Liver (tissue), 8 donors: ENCODE measurements at regions not wholly inside any gene's neighbourhood (a gene's known extent, or its start where the extent isn't known, plus 50 kb on each side); places are given as distances from the start of the nearest gene placed in this dataset.

Experiments used
- DNase-seq: peaks from one replicate; pipeline ENCODE4 v3.0.0-alpha.2; 2017; ENCODE audit warnings: low spot score
- H3K27ac ChIP-seq, 2 donors: one replicate each; pipeline ENCODE4 v1.7.0; 2013; ENCODE audit warnings: inconsistent platforms in 2 of 2, low read length in 2 of 2, control low read depth in 1 of 2, low read depth in 1 of 2, mild to moderate bottlenecking in 1 of 2
- H3K27me3 ChIP-seq, 4 donors: one replicate each; pipeline versions ENCODE4 v1.6.1 to v1.7.0; 2013; ENCODE audit warnings: low read length in 3 of 4, inconsistent platforms in 1 of 4, mild to moderate bottlenecking in 1 of 4, moderate library complexity in 1 of 4; ENCODE audit not compliant: control insufficient read depth in 4 of 4, insufficient read depth in 4 of 4
- H3K36me3 ChIP-seq, 4 donors: one replicate each; pipeline versions ENCODE4 v1.6.1 to v1.7.0; 2013; ENCODE audit warnings: low read length in 3 of 4, mild to moderate bottlenecking in 3 of 4, low read depth in 1 of 4, moderate library complexity in 1 of 4; ENCODE audit not compliant: control insufficient read depth in 4 of 4, insufficient read depth in 3 of 4
- H3K4me1 ChIP-seq, 4 donors: one replicate each; pipeline versions ENCODE4 v1.6.1 to v1.7.0; 2013; ENCODE audit warnings: low read length in 3 of 4, mild to moderate bottlenecking in 3 of 4, moderate library complexity in 1 of 4; ENCODE audit not compliant: control insufficient read depth in 4 of 4, insufficient read depth in 4 of 4
- H3K4me3 ChIP-seq, 3 donors: one replicate each; pipeline versions ENCODE4 v1.6.1 to v1.7.0; 2013; ENCODE audit warnings: low read length in 3 of 3, control low read depth in 1 of 3, low read depth in 1 of 3, mild to moderate bottlenecking in 1 of 3
- H3K9ac ChIP-seq, 2 donors: one replicate each; pipeline ENCODE4 v1.7.0; 2013; ENCODE audit warnings: low read length in 2 of 2, mild to moderate bottlenecking in 2 of 2, moderate library complexity in 2 of 2, control low read depth in 1 of 2, low read depth in 1 of 2
- H3K9me3 ChIP-seq, 4 donors: one replicate each; pipeline versions ENCODE4 v1.6.1 to v1.7.0; 2013; ENCODE audit warnings: low read length in 3 of 4; ENCODE audit not compliant: control insufficient read depth in 4 of 4
- ATF3 ChIP-seq: IDR thresholded peaks from 2 replicates; pipeline ENCODE4 v1.6.1; 2016; ENCODE audit warnings: antibody characterized with exemption
- CTCF ChIP-seq: fragments of 150-350 bp; IDR thresholded peaks from 2 replicates; pipeline ENCODE4 v1.5.1; 2017; ENCODE audit warnings: improper control_type of control experiment, low read depth, low read length; ENCODE audit not compliant: missing input control
- EGR1 ChIP-seq, 2 donors: IDR thresholded peaks; 2 replicates each; pipeline ENCODE4 v1.6.1; 2016 to 2018; ENCODE audit warnings: antibody characterized with exemption in 2 of 2, low read depth in 2 of 2
- FOXA1 ChIP-seq: IDR thresholded peaks from 2 replicates; pipeline ENCODE4 v1.6.1; 2016; ENCODE audit warnings: antibody characterized with exemption
- FOXA2 ChIP-seq: IDR thresholded peaks from 2 replicates; pipeline ENCODE4 v1.6.1; 2016; ENCODE audit warnings: antibody characterized with exemption
- GABPA ChIP-seq, 2 donors: IDR thresholded peaks in 1 of 2; conservative IDR thresholded peaks in 1 of 2; 2 replicates each; pipeline ENCODE4 v1.6.1; 2016; ENCODE audit warnings: antibody characterized with exemption in 2 of 2, mild to moderate bottlenecking in 1 of 2, moderate library complexity in 1 of 2
- HNF4A ChIP-seq, 2 donors: conservative IDR thresholded peaks; 2 replicates each; pipeline ENCODE4 v1.6.1; 2016; ENCODE audit warnings: antibody characterized with exemption in 2 of 2, mild to moderate bottlenecking in 2 of 2
- HNF4G ChIP-seq: IDR thresholded peaks from 2 replicates; pipeline ENCODE4 v1.6.1; 2016; ENCODE audit warnings: antibody characterized with exemption
- JUND ChIP-seq, 2 donors: IDR thresholded peaks; 2 replicates each; pipeline ENCODE4 v1.6.1; 2016; ENCODE audit warnings: antibody characterized with exemption in 2 of 2
- MAX ChIP-seq: IDR thresholded peaks from 2 replicates; pipeline ENCODE4 v1.6.1; 2016; ENCODE audit warnings: antibody characterized with exemption
- NR2F2 ChIP-seq: IDR thresholded peaks from 2 replicates; pipeline ENCODE4 v1.6.1; 2016; ENCODE audit warnings: antibody characterized with exemption
- RAD21 ChIP-seq, 2 donors: IDR thresholded peaks; 2 replicates each; pipeline ENCODE4 v1.6.1; 2016; ENCODE audit warnings: antibody characterized with exemption in 2 of 2, mild to moderate bottlenecking in 2 of 2
- REST ChIP-seq: IDR thresholded peaks from 2 replicates; pipeline ENCODE4 v1.6.1; 2016; ENCODE audit warnings: antibody characterized with exemption, mild to moderate bottlenecking
- RXRA ChIP-seq, 2 donors: IDR thresholded peaks; 2 replicates each; pipeline ENCODE4 v1.6.1; 2017 to 2018; ENCODE audit warnings: antibody characterized with exemption in 2 of 2, mild to moderate bottlenecking in 1 of 2
- SP1 ChIP-seq: IDR thresholded peaks from 2 replicates; pipeline ENCODE4 v1.6.1; 2018; ENCODE audit warnings: antibody characterized with exemption, mild to moderate bottlenecking
- TAF1 ChIP-seq: conservative IDR thresholded peaks from 2 replicates; pipeline ENCODE4 v1.6.1; 2016; ENCODE audit warnings: antibody characterized with exemption, mild to moderate bottlenecking
- YY1 ChIP-seq: IDR thresholded peaks from 2 replicates; pipeline ENCODE4 v1.6.1; 2016; ENCODE audit warnings: antibody characterized with exemption, mild to moderate bottlenecking
- ZBTB33 ChIP-seq: IDR thresholded peaks from 2 replicates; pipeline ENCODE4 v1.6.1; 2016; ENCODE audit warnings: antibody characterized with exemption
- WGBS: extraction: QIAGEN DNeasy Blood & Tissue Kit; methylation state at CpG from one replicate; pipeline ENCODE4 v1.1.7; 2013; 5-methylcytosine and 5-hydroxymethylcytosine counted together
- donor health status: healthy.
- donor health status: healthy.
- donor health status: healthy.
- donor health status: healthy.
- donor health status: healthy.

- no peak for DNase-seq
- Histone ChIP-seq H3K9me3 (peaks cover 0 to 1% (median 0%) of the 10 kb centered on the region in 4 donors), H3K4me1 (no peaks in the 10 kb centered on the region), H3K27ac (no peak overlapping the region), H3K27me3 (no peaks in the 10 kb centered on the region), H3K9ac (no peak overlapping the region), H3K4me3 (no peak overlapping the region), H3K36me3 (no peaks in the 10 kb centered on the region)
- 82% methylated on average over 1 of the region's 1 CpG for WGBS
- TF ChIP-seq CTCF (no peak), REST (no peak), ATF3 (no peak), ZBTB33 (no peak), RAD21 (IDR thresholded peaks at IDR 0.05) (no peak), NR2F2 (no peak), JUND (IDR thresholded peaks at IDR 0.05) (no peak), HNF4G (no peak), HNF4A (conservative IDR thresholded peaks at IDR 0.05) (no peak), RXRA (IDR thresholded peaks at IDR 0.05) (no peak), EGR1 (IDR thresholded peaks at IDR 0.05; ENCODE audit: low read depth in 2 of 2) (no peak), TAF1 (no peak), MAX (no peak), FOXA1 (no peak), YY1 (no peak), SP1 (no peak), FOXA2 (no peak), GABPA (IDR thresholded peaks at IDR 0.05 in 1 of 2, conservative IDR thresholded peaks at IDR 0.05 in 1 of 2) (no peak)
Observed at GRCh38 chr17:69734656-69735055, 320.2 kb downstream of the MAP2K6 start.
